ENCODE measurements at regions not wholly inside any gene's neighbourhood (a gene's known extent, or its start where the extent isn't known, plus 50 kb on each side); places are given as distances from the start of the nearest gene placed in this dataset.
"Not testable (repeated sequence)": the region's sequence is repeated elsewhere in the genome, so short reads cannot be mapped to it uniquely, and the experiment has no call there.

DNA sequence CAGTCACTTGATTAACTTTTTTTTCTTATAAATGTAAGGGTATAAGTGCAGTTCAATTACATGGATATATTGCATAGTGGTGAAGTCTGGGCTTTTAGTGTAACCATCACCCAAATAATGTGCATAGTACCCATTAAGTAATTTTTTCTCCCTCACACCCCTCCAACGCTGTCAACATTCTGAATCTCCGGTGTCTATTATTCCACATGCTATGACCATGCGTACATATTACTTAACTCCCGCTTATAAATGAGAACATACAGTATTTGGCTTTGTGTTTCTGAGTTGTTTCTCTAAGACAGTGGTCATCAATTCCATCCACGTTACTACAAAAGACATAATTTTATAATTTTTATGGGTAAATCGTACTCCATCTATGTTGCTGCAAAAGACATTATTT lies 1191.1 kb downstream of the NCAM2 start:
- no peak overlapping the region for H3K27ac ChIP-seq (ENCODE audit: low read length)
- H3K4me1 ChIP-seq (ENCODE audit: low read length): no peaks in the 10 kb centered on the region
- no peak overlapping the region for H3K9ac ChIP-seq (ENCODE audit: low read length)
- DNase-seq: no peak
- H3K79me2 ChIP-seq (ENCODE audit: low read length): no peaks in the 10 kb centered on the region
- H3K9me2 ChIP-seq (replicated peaks; ENCODE audit: insufficient read depth, low read length): no peaks in the 10 kb centered on the region
- no peaks in the 10 kb centered on the region for H4K20me1 ChIP-seq (ENCODE audit: insufficient read depth, low read depth, low read length)
- H3K4me3 ChIP-seq (ENCODE audit: low read length): no peak overlapping the region
- H3K27me3 ChIP-seq (ENCODE audit: low read length): no peaks in the 10 kb centered on the region
- no peaks in the 10 kb centered on the region for H3K36me3 ChIP-seq (ENCODE audit: insufficient read depth, low read length)
- H3K9me3 ChIP-seq (ENCODE audit: low read length): peaks cover 45% of the 10 kb centered on the region
- no peak overlapping the region for H3K4me2 ChIP-seq (ENCODE audit: low read depth, low read length, poor library complexity, severe bottlenecking)
- no peak overlapping the region for H2AFZ ChIP-seq (ENCODE audit: low read length)

DNA sequence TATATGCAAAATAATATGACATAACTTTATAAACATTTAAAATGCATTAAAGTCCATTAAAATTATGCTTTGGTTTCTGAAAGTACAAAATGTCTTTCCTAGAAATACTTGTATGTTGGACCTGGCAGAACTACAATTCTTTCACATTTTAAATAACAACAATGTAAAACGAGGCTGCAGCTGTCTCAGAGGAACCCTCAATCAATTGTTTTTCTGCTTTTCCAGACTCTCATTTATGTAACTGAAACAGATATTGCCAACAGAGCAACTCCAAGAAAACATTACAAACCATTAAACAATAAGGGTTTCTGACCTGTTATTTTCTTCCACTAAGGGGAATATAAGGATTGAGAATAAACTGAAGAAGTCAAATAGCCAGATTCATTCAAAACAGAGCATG lies 1193.4 kb downstream of the NCAM2 start:
- Histone ChIP-seq H3K27ac (ENCODE audit: low read length) (no peak overlapping the region), H3K9me3 (ENCODE audit: low read length) (peaks cover 37% of the 10 kb centered on the region), H3K4me1 (ENCODE audit: low read length) (no peaks in the 10 kb centered on the region), H3K9me2 (replicated peaks; ENCODE audit: insufficient read depth, low read length) (no peaks in the 10 kb centered on the region), H3K4me2 (ENCODE audit: low read depth, low read length, poor library complexity, severe bottlenecking) (no peak overlapping the region), H3K27me3 (ENCODE audit: low read length) (no peaks in the 10 kb centered on the region), H3K79me2 (ENCODE audit: low read length) (no peaks in the 10 kb centered on the region), H3K36me3 (ENCODE audit: insufficient read depth, low read length) (no peaks in the 10 kb centered on the region), H3K4me3 (ENCODE audit: low read length) (no peak overlapping the region), H4K20me1 (ENCODE audit: insufficient read depth, low read depth, low read length) (no peaks in the 10 kb centered on the region), H3K9ac (ENCODE audit: low read length) (no peak overlapping the region), H2AFZ (ENCODE audit: low read length) (no peak overlapping the region)
- DNase-seq: no peak

- Histone ChIP-seq H3K27me3 (ENCODE audit: low read length) (no peaks in the 10 kb centered on the region), H3K4me3 (ENCODE audit: low read length) (no peak overlapping the region), H3K9ac (ENCODE audit: low read length) (no peak overlapping the region), H3K4me2 (ENCODE audit: low read depth, low read length, poor library complexity, severe bottlenecking) (no peak overlapping the region), H3K27ac (ENCODE audit: low read length) (no peak overlapping the region), H3K9me2 (replicated peaks; ENCODE audit: insufficient read depth, low read length) (no peaks in the 10 kb centered on the region), H2AFZ (ENCODE audit: low read length) (no peak overlapping the region), H3K79me2 (ENCODE audit: low read length) (no peaks in the 10 kb centered on the region), H3K36me3 (ENCODE audit: insufficient read depth, low read length) (no peaks in the 10 kb centered on the region), H3K4me1 (ENCODE audit: low read length) (no peaks in the 10 kb centered on the region), H3K9me3 (ENCODE audit: low read length) (peaks cover 38% of the 10 kb centered on the region), H4K20me1 (ENCODE audit: insufficient read depth, low read depth, low read length) (no peaks in the 10 kb centered on the region)
- DNase-seq: no peak
Measured at GRCh38 chr21:22192766-22193165, 1194.6 kb downstream of the NCAM2 start.

- DNase-seq; H4K20me1 ChIP-seq (ENCODE audit: insufficient read depth, low read depth, low read length): not testable (repeated sequence)
Measured at GRCh38 chr21:22194986-22195385, 1196.8 kb downstream of the NCAM2 start.

GRCh38 chr21:22200378-22201092 lies 1202.3 kb downstream of the NCAM2 start:
- Histone ChIP-seq H4K20me1 (ENCODE audit: insufficient read depth, low read depth, low read length) (no peaks in the 10 kb centered on the region), H3K4me2 (ENCODE audit: low read depth, low read length, poor library complexity, severe bottlenecking) (no peak overlapping the region), H3K4me3 (ENCODE audit: low read length) (no peak overlapping the region), H3K36me3 (ENCODE audit: insufficient read depth, low read length) (no peaks in the 10 kb centered on the region), H3K27ac (ENCODE audit: low read length) (no peak overlapping the region), H3K9ac (ENCODE audit: low read length) (no peak overlapping the region), H3K79me2 (ENCODE audit: low read length) (no peaks in the 10 kb centered on the region), H3K9me3 (ENCODE audit: low read length) (peaks cover 54% of the 10 kb centered on the region), H3K4me1 (ENCODE audit: low read length) (no peaks in the 10 kb centered on the region), H3K27me3 (ENCODE audit: low read length) (no peaks in the 10 kb centered on the region), H2AFZ (ENCODE audit: low read length) (no peak overlapping the region), H3K9me2 (replicated peaks; ENCODE audit: insufficient read depth, low read length) (no peaks in the 10 kb centered on the region)
- no peak for DNase-seq

More at GRCh38 chr21:22194986-22195385, 1196.8 kb downstream of the NCAM2 start:
- not testable (repeated sequence) for H3K9ac ChIP-seq (ENCODE audit: low read length); H3K4me3 ChIP-seq (ENCODE audit: low read length); H2AFZ ChIP-seq (ENCODE audit: low read length); H3K27ac ChIP-seq (ENCODE audit: low read length); H3K27me3 ChIP-seq (ENCODE audit: low read length); H3K9me2 ChIP-seq (replicated peaks; ENCODE audit: insufficient read depth, low read length); H3K4me2 ChIP-seq (ENCODE audit: low read depth, low read length, poor library complexity, severe bottlenecking); H3K79me2 ChIP-seq (ENCODE audit: low read length); H3K4me1 ChIP-seq (ENCODE audit: low read length); H3K36me3 ChIP-seq (ENCODE audit: insufficient read depth, low read length)
- peaks cover 44% of the 10 kb centered on the region for H3K9me3 ChIP-seq (ENCODE audit: low read length)

- Histone ChIP-seq H3K79me2 (ENCODE audit: low read length) (no peaks in the 10 kb centered on the region), H3K9me3 (ENCODE audit: low read length) (peaks cover 59% of the 10 kb centered on the region), H3K9ac (ENCODE audit: low read length) (no peak overlapping the region), H3K9me2 (replicated peaks; ENCODE audit: insufficient read depth, low read length) (no peaks in the 10 kb centered on the region), H3K4me3 (ENCODE audit: low read length) (no peak overlapping the region), H3K4me1 (ENCODE audit: low read length) (no peaks in the 10 kb centered on the region), H3K27me3 (ENCODE audit: low read length) (no peaks in the 10 kb centered on the region), H4K20me1 (ENCODE audit: insufficient read depth, low read depth, low read length) (no peaks in the 10 kb centered on the region), H3K36me3 (ENCODE audit: insufficient read depth, low read length) (no peaks in the 10 kb centered on the region), H3K27ac (ENCODE audit: low read length) (no peak overlapping the region), H3K4me2 (ENCODE audit: low read depth, low read length, poor library complexity, severe bottlenecking) (no peak overlapping the region), H2AFZ (ENCODE audit: low read length) (no peak overlapping the region)
- DNase-seq: no peak
Measured at GRCh38 chr21:22201126-22201525, 1202.9 kb downstream of the NCAM2 start.

- Histone ChIP-seq H3K4me3 (ENCODE audit: low read length) (no peak overlapping the region), H3K9ac (ENCODE audit: low read length) (no peak overlapping the region), H3K27me3 (ENCODE audit: low read length) (no peaks in the 10 kb centered on the region), H3K9me2 (replicated peaks; ENCODE audit: insufficient read depth, low read length) (no peaks in the 10 kb centered on the region), H3K9me3 (ENCODE audit: low read length) (peaks cover 59% of the 10 kb centered on the region), H3K36me3 (ENCODE audit: insufficient read depth, low read length) (no peaks in the 10 kb centered on the region), H3K4me2 (ENCODE audit: low read depth, low read length, poor library complexity, severe bottlenecking) (no peak overlapping the region), H2AFZ (ENCODE audit: low read length) (no peak overlapping the region), H3K4me1 (ENCODE audit: low read length) (no peaks in the 10 kb centered on the region), H3K27ac (ENCODE audit: low read length) (no peak overlapping the region), H4K20me1 (ENCODE audit: insufficient read depth, low read depth, low read length) (no peaks in the 10 kb centered on the region), H3K79me2 (ENCODE audit: low read length) (no peaks in the 10 kb centered on the region)
- no peak for DNase-seq
Measured at GRCh38 chr21:22201669-22202068, 1203.5 kb downstream of the NCAM2 start.

DNA sequence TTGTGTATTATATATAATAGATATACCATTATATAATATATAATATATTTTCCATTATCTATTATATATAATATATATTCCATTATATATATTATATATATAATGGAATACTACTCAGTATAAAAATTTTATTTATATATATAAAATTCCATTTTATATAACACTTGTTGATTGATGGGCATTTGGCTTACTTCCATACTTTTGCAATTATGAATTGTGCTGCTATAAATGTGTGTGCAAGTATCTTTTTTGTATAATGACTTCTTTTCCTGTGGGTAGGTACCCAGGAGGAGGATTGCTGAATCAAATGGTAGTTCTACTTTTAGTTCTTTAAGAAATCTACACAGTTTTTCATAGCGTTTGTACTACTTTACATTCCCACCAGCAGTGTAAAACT lies 1211.1 kb downstream of the NCAM2 start:
- DNase-seq: no peak
- H3K9me2 ChIP-seq (replicated peaks; ENCODE audit: insufficient read depth, low read length): no peaks in the 10 kb centered on the region
- H3K4me1 ChIP-seq (ENCODE audit: low read length): no peaks in the 10 kb centered on the region
- no peak overlapping the region for H2AFZ ChIP-seq (ENCODE audit: low read length)
- no peaks in the 10 kb centered on the region for H3K27me3 ChIP-seq (ENCODE audit: low read length)
- no peak overlapping the region for H3K27ac ChIP-seq (ENCODE audit: low read length)
- no peaks in the 10 kb centered on the region for H4K20me1 ChIP-seq (ENCODE audit: insufficient read depth, low read depth, low read length)
- H3K9ac ChIP-seq (ENCODE audit: low read length): no peak overlapping the region
- no peak overlapping the region for H3K4me2 ChIP-seq (ENCODE audit: low read depth, low read length, poor library complexity, severe bottlenecking)
- no peaks in the 10 kb centered on the region for H3K79me2 ChIP-seq (ENCODE audit: low read length)
- H3K9me3 ChIP-seq (ENCODE audit: low read length): peaks cover 32% of the 10 kb centered on the region
- no peak overlapping the region for H3K4me3 ChIP-seq (ENCODE audit: low read length)
- H3K36me3 ChIP-seq (ENCODE audit: insufficient read depth, low read length): no peaks in the 10 kb centered on the region

Data from Karpas-422 (cell line).